HUES64 (cell line): ENCODE measurements at regions not wholly inside any gene's neighbourhood (a gene's known extent, or its start where the extent isn't known, plus 50 kb on each side); places are given as distances from the start of the nearest gene placed in this dataset.
"Not testable (repeated sequence)": the region's sequence is repeated elsewhere in the genome, so short reads cannot be mapped to it uniquely, and the experiment has no call there.

Experiments
- H3K27ac ChIP-seq: 2 replicates; pipeline ENCODE4 v1.7.0; 2013; ENCODE audit warnings: low read depth, low read length, inconsistent platforms
- H3K27me3 ChIP-seq: 2 replicates; pipeline ENCODE4 v1.6.1; 2013; ENCODE audit warnings: mild to moderate bottlenecking, low read length; ENCODE audit not compliant: insufficient read depth
- H3K36me3 ChIP-seq: 2 replicates; pipeline ENCODE4 v1.6.1; 2013; ENCODE audit warnings: mild to moderate bottlenecking, low read length; ENCODE audit not compliant: insufficient read depth
- H3K4me1 ChIP-seq: 2 replicates; pipeline ENCODE4 v1.6.1; 2013; ENCODE audit warnings: mild to moderate bottlenecking, low read length, moderate library complexity; ENCODE audit not compliant: insufficient read depth
- H3K4me3 ChIP-seq: 2 replicates; pipeline ENCODE4 v1.5.1; 2013; ENCODE audit warnings: mild to moderate bottlenecking, low read length, moderate library complexity
- H3K9ac ChIP-seq: 2 replicates; pipeline ENCODE4 v1.6.1; 2013; ENCODE audit warnings: mild to moderate bottlenecking, low read depth, low read length
- H3K9me3 ChIP-seq: 2 replicates; pipeline ENCODE4 v1.6.1; 2013; ENCODE audit warnings: low read depth, low read length; ENCODE audit not compliant: insufficient read depth
- WGBS: fragments of 150-250, 120-280 bp; methylation state at CpG from one replicate; pipeline ENCODE4 v1.1.7; 2013; ENCODE audit warnings: missing lambda C conversion rate; 5-methylcytosine and 5-hydroxymethylcytosine counted together

DNA sequence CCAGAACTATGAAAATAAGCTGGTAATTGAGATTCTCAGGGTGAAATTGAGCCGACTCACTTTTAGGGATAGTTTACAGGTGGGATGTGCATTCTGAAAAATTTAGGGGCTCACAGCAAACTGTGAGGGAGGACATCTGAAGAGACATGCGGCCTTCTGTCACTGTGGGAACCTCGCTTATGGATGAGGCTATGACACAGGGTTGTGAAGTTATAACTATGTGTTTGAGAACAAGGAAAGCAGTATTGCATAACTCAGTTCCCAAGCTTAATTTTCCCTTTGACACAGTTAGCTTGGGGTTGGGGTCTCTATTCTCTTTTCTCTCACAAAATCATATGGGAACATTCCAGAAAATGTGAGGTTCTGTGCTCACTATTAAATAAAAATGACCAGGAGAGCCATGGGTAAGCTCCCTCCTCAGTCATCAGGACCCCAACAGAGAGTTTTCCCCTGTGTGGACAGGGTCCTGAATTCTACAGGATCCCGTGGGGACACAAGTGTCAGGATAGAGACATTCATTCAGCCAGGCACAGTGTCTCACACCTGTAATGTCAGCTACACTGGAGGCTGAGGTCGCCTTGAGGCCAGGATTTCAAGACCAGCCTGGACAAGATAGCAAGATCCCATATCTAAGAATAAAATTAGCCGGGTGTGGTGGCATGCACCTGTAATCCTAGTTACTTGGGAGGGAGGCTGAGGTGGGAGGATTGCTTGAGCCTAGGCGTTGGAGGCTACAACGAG lies 1507.7 kb upstream of the TPTE start:
- not testable (repeated sequence) for H3K4me3 ChIP-seq, H3K4me1 ChIP-seq, H3K27ac ChIP-seq, H3K9ac ChIP-seq, H3K36me3 ChIP-seq, H3K27me3 ChIP-seq
- WGBS, result 62% methylated on average over 8 of the region's 8 CpGs
- H3K9me3 ChIP-seq, result peaks cover 82% of the 10 kb centered on the region

DNA sequence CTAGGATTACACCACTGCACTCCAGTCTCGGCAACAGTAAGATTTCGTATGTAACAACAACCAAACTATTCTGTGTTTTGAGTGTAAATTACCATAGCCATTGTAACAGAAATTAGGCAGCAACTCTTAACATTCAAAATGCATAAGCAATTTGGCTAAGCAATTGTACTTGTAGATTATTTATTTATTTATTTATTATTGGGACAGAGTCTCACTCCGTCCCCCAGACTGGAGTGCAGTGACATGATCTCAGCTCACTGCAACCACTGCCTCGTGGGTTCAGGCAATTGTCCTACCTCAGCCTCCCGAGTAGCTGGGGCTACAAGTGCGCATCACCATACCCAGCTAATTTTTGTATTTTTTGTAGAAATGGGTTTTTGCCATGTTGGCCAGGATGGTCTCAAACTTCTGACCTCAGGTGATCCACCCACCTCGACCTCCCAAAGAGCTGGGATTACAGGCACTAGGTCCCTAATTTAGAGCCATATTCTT lies 1507.1 kb upstream of the TPTE start:
- not testable (repeated sequence) for H3K27me3 ChIP-seq, H3K36me3 ChIP-seq, H3K9ac ChIP-seq, H3K4me3 ChIP-seq, H3K27ac ChIP-seq, H3K4me1 ChIP-seq
- WGBS, result 77% methylated on average over 7 of the region's 7 CpGs
- H3K9me3 ChIP-seq, result peaks cover 80% of the 10 kb centered on the region

DNA sequence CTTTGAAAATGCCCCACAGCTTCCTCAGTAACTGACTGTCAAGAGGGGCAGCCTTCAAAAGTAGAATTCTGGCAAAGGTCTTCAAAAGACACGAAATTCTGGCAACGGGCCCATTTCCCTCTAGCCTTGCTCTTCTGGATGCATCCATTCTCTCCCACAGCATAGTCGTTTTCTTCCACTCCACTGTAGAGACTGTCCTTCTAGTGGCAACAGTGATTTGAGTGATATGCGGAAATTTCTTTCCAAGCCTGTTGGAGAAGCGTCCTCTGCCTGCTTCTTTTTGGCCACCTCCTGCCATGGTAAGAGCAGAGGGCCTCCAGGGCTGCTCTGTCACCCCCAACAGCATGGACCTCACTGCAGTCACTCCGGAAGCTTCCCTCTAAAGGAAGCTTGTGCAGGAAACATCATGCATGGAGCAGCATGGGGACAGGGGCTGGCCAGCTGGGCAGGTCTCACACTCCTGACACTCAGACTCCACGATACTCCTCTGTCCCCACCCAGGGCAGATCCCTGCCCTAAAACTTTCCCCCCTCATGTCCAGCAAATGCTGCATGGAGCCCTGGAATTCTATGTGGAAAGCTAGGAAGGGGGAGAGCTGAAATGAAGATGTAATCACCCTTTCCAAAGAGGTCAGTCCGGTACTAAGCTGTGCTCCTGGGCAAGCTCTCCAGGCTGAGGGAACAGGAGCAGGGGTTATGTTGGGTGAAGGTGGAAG lies 1505.7 kb upstream of the TPTE start:
- WGBS, result 66% methylated on average over 7 of the region's 8 CpGs

GRCh38 chr21:9017206-9017605 lies 1504.2 kb upstream of the TPTE start:
- H3K36me3 ChIP-seq, H3K4me1 ChIP-seq, H3K27me3 ChIP-seq, H3K4me3 ChIP-seq, H3K27ac ChIP-seq, H3K9ac ChIP-seq: not testable (repeated sequence)
- H3K9me3 ChIP-seq, result peaks cover 69% of the 10 kb centered on the region
- 67% methylated on average over 2 of the region's 2 CpGs for WGBS

More for the DNA sequence above, 1505.7 kb upstream of the TPTE start:
- H3K9ac ChIP-seq, H3K4me1 ChIP-seq, H3K4me3 ChIP-seq, H3K27ac ChIP-seq, H3K27me3 ChIP-seq, H3K36me3 ChIP-seq: not testable (repeated sequence)
- peaks cover 75% of the 10 kb centered on the region for H3K9me3 ChIP-seq

GRCh38 chr21:9018731-9019253 lies 1502.6 kb upstream of the TPTE start:
- H3K27ac ChIP-seq, H3K9ac ChIP-seq, H3K27me3 ChIP-seq, H3K4me1 ChIP-seq, H3K4me3 ChIP-seq, H3K36me3 ChIP-seq: not testable (repeated sequence)
- H3K9me3 ChIP-seq, result peaks cover 60% of the 10 kb centered on the region
- 55% methylated on average over 4 of the region's 5 CpGs for WGBS

DNA sequence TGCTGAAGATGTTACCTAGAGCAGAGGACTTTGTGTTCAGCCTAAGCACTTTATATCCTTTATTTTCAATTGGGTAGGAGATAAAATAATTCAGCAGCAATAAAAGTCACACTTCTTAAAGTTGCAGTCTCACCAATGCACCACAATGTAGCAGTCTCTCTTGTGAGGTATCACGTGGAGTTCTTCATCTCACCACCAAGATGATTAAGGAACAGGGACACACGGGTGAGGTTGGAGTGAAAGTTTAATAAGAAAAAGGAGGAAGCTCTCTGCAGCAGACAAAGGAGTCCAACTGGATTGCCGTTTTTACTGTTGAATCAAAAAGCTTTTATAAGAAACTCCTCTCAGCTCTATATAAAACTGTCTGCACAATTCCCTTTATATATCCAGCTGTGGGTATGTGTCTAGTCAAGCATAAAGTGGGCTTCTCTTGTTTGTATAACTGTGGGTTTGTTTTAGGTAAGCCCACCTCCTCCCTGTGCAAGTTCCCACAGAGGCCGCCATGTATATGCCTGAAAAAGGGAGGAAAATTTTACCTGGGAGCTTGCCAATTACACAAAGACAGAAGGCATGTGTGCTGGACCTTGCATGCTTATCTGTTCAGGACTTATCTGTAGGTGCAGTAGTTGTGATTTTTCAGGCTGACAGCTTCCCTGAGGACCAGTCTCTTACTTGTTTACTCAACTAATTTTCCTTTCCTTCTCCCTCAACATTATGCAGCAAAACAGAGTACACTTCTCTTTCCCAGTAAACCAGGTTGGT lies 1497.2 kb upstream of the TPTE start:
- H3K4me1 ChIP-seq, H3K27ac ChIP-seq, H3K9ac ChIP-seq, H3K4me3 ChIP-seq, H3K36me3 ChIP-seq, H3K27me3 ChIP-seq: not testable (repeated sequence)
- 59% methylated on average over 3 of the region's 4 CpGs for WGBS
- peaks cover 53% of the 10 kb centered on the region for H3K9me3 ChIP-seq

DNA sequence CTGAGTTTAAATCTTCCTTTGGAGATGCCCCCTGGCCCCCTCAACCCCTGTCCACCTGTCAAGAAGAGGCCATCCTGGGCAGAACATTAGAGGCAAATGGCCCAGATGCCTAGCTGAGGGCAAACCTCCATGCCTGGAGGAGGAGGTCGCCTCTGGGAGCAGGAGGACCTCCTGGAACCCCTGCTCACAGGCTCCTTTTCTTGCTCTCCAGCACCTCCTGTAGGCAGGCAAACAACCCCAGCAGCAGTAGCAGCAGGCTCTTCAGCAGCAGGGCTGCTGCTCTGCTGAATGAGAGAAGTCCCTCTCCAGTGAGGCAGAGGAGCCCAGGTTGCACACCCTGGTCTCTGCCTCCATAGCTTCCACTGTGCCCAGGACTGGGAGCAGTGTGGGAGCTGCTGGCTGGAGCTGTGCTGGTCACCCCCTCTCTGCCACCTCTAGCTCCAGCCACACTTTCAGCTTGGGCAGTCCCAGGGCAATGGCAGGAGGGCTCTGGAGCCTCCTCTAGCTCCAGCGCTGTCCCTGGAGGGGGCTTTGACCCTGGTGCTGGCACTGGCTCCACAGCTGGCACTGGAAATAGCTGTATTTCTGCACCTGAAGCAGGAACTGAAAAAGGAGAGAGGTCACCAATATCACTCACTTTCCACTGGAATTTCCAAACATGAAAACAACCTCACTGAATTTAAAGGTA lies 1494.5 kb upstream of the TPTE start:
- 28% methylated on average over 2 of the region's 2 CpGs for WGBS
- not testable (repeated sequence) for H3K4me1 ChIP-seq
- peaks cover 47% of the 10 kb centered on the region for H3K9me3 ChIP-seq

DNA sequence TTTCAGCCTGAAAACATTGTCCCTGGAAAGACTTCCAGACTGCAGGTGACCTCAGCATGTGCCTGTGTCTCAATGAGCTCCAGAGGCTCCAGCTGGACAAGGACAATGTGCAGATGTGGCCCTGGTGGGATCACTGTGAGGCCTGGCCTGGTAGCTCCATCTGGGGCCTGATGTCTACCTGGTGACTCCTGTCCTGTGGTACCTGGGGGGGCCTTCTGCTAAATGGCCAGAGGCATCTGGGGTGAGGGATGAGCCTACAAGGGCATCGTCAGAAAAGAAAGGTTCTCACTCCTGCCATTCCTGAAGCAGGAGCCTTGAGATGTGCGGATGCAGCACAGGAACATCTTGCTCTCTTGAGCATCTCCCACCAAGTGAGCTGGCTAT lies 1494.0 kb upstream of the TPTE start:
- peaks cover 44% of the 10 kb centered on the region for H3K9me3 ChIP-seq
- H3K4me1 ChIP-seq, H3K36me3 ChIP-seq, H3K27ac ChIP-seq, H3K27me3 ChIP-seq, H3K9ac ChIP-seq, H3K4me3 ChIP-seq: not testable (repeated sequence)
- WGBS, result 69% methylated on average over 2 of the region's 2 CpGs

More for the DNA sequence above, 1494.5 kb upstream of the TPTE start:
- not testable (repeated sequence) for H3K27me3 ChIP-seq, H3K4me3 ChIP-seq, H3K9ac ChIP-seq, H3K27ac ChIP-seq, H3K36me3 ChIP-seq

DNA sequence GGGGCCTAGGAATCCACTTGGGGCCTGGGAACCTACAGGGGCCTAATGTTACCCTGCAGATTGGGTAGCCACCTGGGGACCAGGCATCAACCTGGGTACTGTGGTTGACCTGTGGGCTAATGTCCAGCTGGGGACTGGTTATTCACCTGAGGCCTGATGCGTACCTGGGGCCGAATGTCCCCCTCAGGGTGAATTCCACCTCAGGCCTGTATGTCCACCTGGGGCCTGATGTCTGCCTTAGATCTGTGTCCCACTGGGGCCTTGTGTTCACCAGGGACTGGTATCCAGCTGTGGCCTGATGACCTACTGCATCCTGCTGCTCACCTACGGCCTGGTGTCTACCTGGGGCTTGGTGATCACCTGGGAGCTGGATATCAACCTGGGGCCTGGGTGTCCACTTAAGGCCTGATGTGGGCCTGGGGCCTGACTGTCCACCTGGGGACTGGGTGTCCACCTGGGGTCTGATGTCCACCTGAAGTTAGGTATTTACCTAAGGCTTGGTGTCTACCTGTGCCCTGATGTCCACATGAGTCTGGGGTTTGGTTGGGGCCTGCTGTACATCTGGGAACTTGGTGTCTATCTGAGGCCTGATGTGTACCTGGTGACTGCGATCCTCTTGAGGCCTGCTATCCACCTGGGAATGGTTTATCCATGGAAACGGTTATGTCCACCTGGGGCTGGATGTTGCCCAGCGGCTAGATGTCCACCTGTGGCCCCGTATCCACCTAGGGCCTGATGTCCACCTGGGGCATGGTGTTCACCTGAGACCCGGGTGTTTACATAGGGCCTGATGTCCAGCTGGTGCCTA lies 1492.6 kb upstream of the TPTE start:
- not testable (repeated sequence) for H3K4me3 ChIP-seq, H3K27me3 ChIP-seq, H3K9ac ChIP-seq, H3K4me1 ChIP-seq, H3K36me3 ChIP-seq, H3K27ac ChIP-seq
- 84% methylated on average over 8 of the region's 8 CpGs for WGBS
- H3K9me3 ChIP-seq, result peaks cover 42% of the 10 kb centered on the region

- H3K4me1 ChIP-seq, H3K36me3 ChIP-seq, H3K9ac ChIP-seq, H3K4me3 ChIP-seq, H3K27ac ChIP-seq, H3K27me3 ChIP-seq: not testable (repeated sequence)
- H3K9me3 ChIP-seq, result peaks cover 45% of the 10 kb centered on the region
- 88% methylated on average over 1 of the region's 2 CpGs for WGBS
Measured at GRCh38 chr21:9030141-9030665, 1491.2 kb upstream of the TPTE start.
